ENCODE measurements at regions not wholly inside any gene's neighbourhood (a gene's known extent, or its start where the extent isn't known, plus 50 kb on each side); places are given as distances from the start of the nearest gene placed in this dataset.

GRCh38 chr6:1104988-1105670 lies 206.8 kb upstream of the FOXQ1 start:
- CTCF ChIA-PET, result no interaction called here

GRCh38 chr6:1103945-1104623 lies 207.8 kb upstream of the FOXQ1 start:
- Mint-ChIP-seq H3K27ac (ENCODE audit: unreplicated experiment) (no peak overlapping the region), H3K27me3 (ENCODE audit: insufficient read depth, unreplicated experiment) (no peaks in the 10 kb centered on the region), H3K9me3 (ENCODE audit: unreplicated experiment) (peaks cover 13% of the 10 kb centered on the region), H3K4me1 (ENCODE audit: low read depth, unreplicated experiment) (peaks cover 17% of the 10 kb centered on the region), H3K36me3 (ENCODE audit: insufficient read depth, unreplicated experiment) (no peaks in the 10 kb centered on the region), H3K4me3 (ENCODE audit: unreplicated experiment) (no peak overlapping the region)
- no peak for TF ChIP-seq CTCF (IDR thresholded peaks at IDR 0.05; ENCODE audit: insufficient read depth in 1 of 2, low read depth in 1 of 2, low read length in 1 of 2, severe bottlenecking in 1 of 2, unreplicated experiment in 1 of 2)
- Histone ChIP-seq H3K36me3 (ENCODE audit: control insufficient read depth, insufficient read depth, low read length) (no peaks in the 10 kb centered on the region), H3K9me3 (no peaks in the 10 kb centered on the region), H3K4me1 (peaks cover 6% of the 10 kb centered on the region; the same call in 1 of the 2 replicates), H3K4me3 (ENCODE audit: low read depth, low read length) (no peak overlapping the region), H3K27me3 (replicated peaks; ENCODE audit: control insufficient read depth, insufficient read depth, low read length) (no peaks in the 10 kb centered on the region)
- BruUV-seq (replicated peaks), result no TSS peak
- intact Hi-C loops (cut with micrococcal nuclease; ENCODE audit: unreplicated experiment), result no loop called here
- POLR2A ChIA-PET, result no interaction called here
- DNase-seq, result no peak
- CTCF ChIA-PET, result no interaction called here

More at GRCh38 chr6:1104988-1105670, 206.8 kb upstream of the FOXQ1 start:
- Histone ChIP-seq H3K27me3 (replicated peaks; ENCODE audit: control insufficient read depth, insufficient read depth, low read length) (no peaks in the 10 kb centered on the region), H3K9me3 (no peaks in the 10 kb centered on the region), H3K4me1 (peaks cover 9% of the 10 kb centered on the region; the same call in 1 of the 2 replicates), H3K4me3 (ENCODE audit: low read depth, low read length) (no peak overlapping the region), H3K36me3 (ENCODE audit: control insufficient read depth, insufficient read depth, low read length) (no peaks in the 10 kb centered on the region)
- H3K36me3 Mint-ChIP-seq (ENCODE audit: insufficient read depth, unreplicated experiment), result no peaks in the 10 kb centered on the region
- DNase-seq, result no peak
- H3K27ac Mint-ChIP-seq (ENCODE audit: unreplicated experiment), result no peak overlapping the region
- H3K27me3 Mint-ChIP-seq (ENCODE audit: insufficient read depth, unreplicated experiment), result no peaks in the 10 kb centered on the region
- peaks cover 12% of the 10 kb centered on the region for H3K4me1 Mint-ChIP-seq (ENCODE audit: low read depth, unreplicated experiment)
- H3K4me3 Mint-ChIP-seq (ENCODE audit: unreplicated experiment), result no peak overlapping the region
- intact Hi-C loops (cut with micrococcal nuclease; ENCODE audit: unreplicated experiment), result no loop called here
- no TSS peak for BruUV-seq (replicated peaks)
- peaks cover 13% of the 10 kb centered on the region for H3K9me3 Mint-ChIP-seq (ENCODE audit: unreplicated experiment)
- POLR2A ChIA-PET, result no interaction called here
- TF ChIP-seq CTCF (IDR thresholded peaks at IDR 0.05; ENCODE audit: insufficient read depth in 1 of 2, low read depth in 1 of 2, low read length in 1 of 2, severe bottlenecking in 1 of 2, unreplicated experiment in 1 of 2), result no peak

GRCh38 chr6:1103021-1103420 lies 208.9 kb upstream of the FOXQ1 start:
- H3K9me3 Mint-ChIP-seq (ENCODE audit: unreplicated experiment), result peaks cover 13% of the 10 kb centered on the region
- intact Hi-C loops (cut with micrococcal nuclease; ENCODE audit: unreplicated experiment), result no loop called here
- Histone ChIP-seq H3K27me3 (replicated peaks; ENCODE audit: control insufficient read depth, insufficient read depth, low read length) (no peaks in the 10 kb centered on the region), H3K36me3 (ENCODE audit: control insufficient read depth, insufficient read depth, low read length) (no peaks in the 10 kb centered on the region), H3K9me3 (no peaks in the 10 kb centered on the region), H3K4me3 (ENCODE audit: low read depth, low read length) (no peak overlapping the region), H3K4me1 (peaks cover 6% of the 10 kb centered on the region; the same call in 1 of the 2 replicates)
- no peaks in the 10 kb centered on the region for H3K27me3 Mint-ChIP-seq (ENCODE audit: insufficient read depth, unreplicated experiment)
- BruUV-seq (replicated peaks), result no TSS peak
- peaks cover 17% of the 10 kb centered on the region for H3K4me1 Mint-ChIP-seq (ENCODE audit: low read depth, unreplicated experiment)
- H3K36me3 Mint-ChIP-seq (ENCODE audit: insufficient read depth, unreplicated experiment), result no peaks in the 10 kb centered on the region
- POLR2A ChIA-PET, result interaction anchor here (0.7 kb wide), 1 partner anchor 47 kb away, joined by 3 read pairs; no protein-coding TSS in a partner anchor
- H3K27ac Mint-ChIP-seq (ENCODE audit: unreplicated experiment), result no peak overlapping the region
- DNase-seq, result no peak
- CTCF ChIA-PET, result no interaction called here
- no peak overlapping the region for H3K4me3 Mint-ChIP-seq (ENCODE audit: unreplicated experiment)
- no peak for TF ChIP-seq CTCF (IDR thresholded peaks at IDR 0.05; ENCODE audit: insufficient read depth in 1 of 2, low read depth in 1 of 2, low read length in 1 of 2, severe bottlenecking in 1 of 2, unreplicated experiment in 1 of 2)
